Large intestine (tissue), 3 donors: ENCODE measurements at regions not wholly inside any gene's neighbourhood (a gene's known extent, or its start where the extent isn't known, plus 50 kb on each side); places are given as distances from the start of the nearest gene placed in this dataset.

ENCODE experiments used
- DNase-seq, 2 donors: peaks; one replicate each; pipeline versions ENCODE4 v3.0.0 to v3.0.0-alpha.2; 2013
- H3K27ac ChIP-seq: one replicate; pipeline ENCODE4 v1.5.1; 2013; ENCODE audit warnings: low read length
- H3K27me3 ChIP-seq: 2 replicates; pipeline ENCODE4 v1.6.1; 2013; ENCODE audit warnings: low read length; ENCODE audit not compliant: control insufficient read depth, insufficient read depth
- H3K36me3 ChIP-seq: 2 replicates; pipeline ENCODE4 v1.6.1; 2013; ENCODE audit warnings: low read length; ENCODE audit not compliant: control insufficient read depth, insufficient read depth
- H3K4me1 ChIP-seq: one replicate; pipeline ENCODE4 v1.6.1; 2013; ENCODE audit warnings: low read length; ENCODE audit not compliant: control insufficient read depth, insufficient read depth
- H3K4me3 ChIP-seq: one replicate; pipeline ENCODE4 v1.5.1; 2013; ENCODE audit warnings: low read length
- H3K9me3 ChIP-seq: one replicate; pipeline ENCODE4 v1.6.1; 2013; ENCODE audit warnings: mild to moderate bottlenecking, low read depth, low read length, moderate library complexity; ENCODE audit not compliant: control insufficient read depth
- WGBS: methylation state at CpG from one replicate; pipeline ENCODE4 v1.1.5; 2013; ENCODE audit warnings: low lambda C conversion rate; ENCODE audit not compliant: insufficient coverage; 5-methylcytosine and 5-hydroxymethylcytosine counted together

- DNase-seq: no peak
- no peaks in the 10 kb centered on the region for H3K9me3 ChIP-seq
- H3K4me3 ChIP-seq: no peak overlapping the region
- H3K36me3 ChIP-seq: no peaks in the 10 kb centered on the region
- H3K4me1 ChIP-seq: no peaks in the 10 kb centered on the region
- whole genome bisulfite sequencing: no CpG with 5 or more reads among the region's 3 CpGs
- no peak overlapping the region for H3K27ac ChIP-seq
- H3K27me3 ChIP-seq: peaks cover 2% of the 10 kb centered on the region
Measured at GRCh38 chr10:30793093-30793492, 163.5 kb upstream of the LYZL2 start.

- no peaks in the 10 kb centered on the region for H3K36me3 ChIP-seq
- WGBS: 82% methylated on average over 2 of the region's 2 CpGs
- H3K4me1 ChIP-seq: no peaks in the 10 kb centered on the region
- no peak overlapping the region for H3K27ac ChIP-seq
- DNase-seq: no peak
- H3K27me3 ChIP-seq: peaks cover 2% of the 10 kb centered on the region
- no peaks in the 10 kb centered on the region for H3K9me3 ChIP-seq
- no peak overlapping the region for H3K4me3 ChIP-seq
Measured at GRCh38 chr10:30792025-30792424, 162.5 kb upstream of the LYZL2 start.

GRCh38 chr10:30791197-30791611, 161.7 kb upstream of the LYZL2 start:
- no peak overlapping the region for H3K27ac ChIP-seq
- WGBS: 33% methylated on average over 1 of the region's 5 CpGs
- H3K36me3 ChIP-seq: no peaks in the 10 kb centered on the region
- H3K4me3 ChIP-seq: no peak overlapping the region
- H3K9me3 ChIP-seq: no peaks in the 10 kb centered on the region
- DNase-seq: no peak
- no peaks in the 10 kb centered on the region for H3K4me1 ChIP-seq
- peaks cover 3% of the 10 kb centered on the region for H3K27me3 ChIP-seq

GRCh38 chr10:30789806-30790205, 160.3 kb upstream of the LYZL2 start:
- Histone ChIP-seq H3K4me1 (no peaks in the 10 kb centered on the region), H3K27me3 (peaks cover 5% of the 10 kb centered on the region), H3K36me3 (no peaks in the 10 kb centered on the region), H3K9me3 (no peaks in the 10 kb centered on the region), H3K27ac (no peak overlapping the region), H3K4me3 (no peak overlapping the region)
- DNase-seq: no peak
- WGBS: no CpG with 5 or more reads among the region's 10 CpGs

GRCh38 chr10:30788307-30788706, 158.8 kb upstream of the LYZL2 start:
- Histone ChIP-seq H3K36me3 (no peaks in the 10 kb centered on the region), H3K9me3 (no peaks in the 10 kb centered on the region), H3K4me3 (no peak overlapping the region), H3K4me1 (peaks cover 3% of the 10 kb centered on the region), H3K27me3 (peaks cover 7% of the 10 kb centered on the region), H3K27ac (no peak overlapping the region)
- WGBS: 60% methylated on average over 2 of the region's 3 CpGs
- DNase-seq: no peak

GRCh38 chr10:30786906-30787305, 157.4 kb upstream of the LYZL2 start:
- no CpG with 5 or more reads among the region's 2 CpGs for WGBS
- H3K27me3 ChIP-seq: peaks cover 7% of the 10 kb centered on the region
- H3K27ac ChIP-seq: no peak overlapping the region

GRCh38 chr10:30786131-30786530, 156.6 kb upstream of the LYZL2 start:
- no peak for DNase-seq
- Histone ChIP-seq H3K27ac (no peak overlapping the region), H3K4me3 (no peak overlapping the region), H3K36me3 (no peaks in the 10 kb centered on the region), H3K27me3 (peaks cover 7% of the 10 kb centered on the region), H3K9me3 (no peaks in the 10 kb centered on the region), H3K4me1 (peaks cover 3% of the 10 kb centered on the region)

More at GRCh38 chr10:30786906-30787305, 157.4 kb upstream of the LYZL2 start:
- no peak for DNase-seq
- Histone ChIP-seq H3K36me3 (no peaks in the 10 kb centered on the region), H3K4me1 (peaks cover 3% of the 10 kb centered on the region), H3K9me3 (no peaks in the 10 kb centered on the region), H3K4me3 (no peak overlapping the region)

GRCh38 chr10:30784897-30785605, 155.5 kb upstream of the LYZL2 start:
- Histone ChIP-seq H3K4me1 (peaks cover 3% of the 10 kb centered on the region), H3K36me3 (no peaks in the 10 kb centered on the region), H3K4me3 (peak overlapping the region; percentile 58), H3K27ac (peak overlapping the region; percentile 58), H3K27me3 (peaks cover 7% of the 10 kb centered on the region), H3K9me3 (no peaks in the 10 kb centered on the region)
- no CpG with 5 or more reads among the region's 63 CpGs for WGBS
- DNase-seq: peak; percentile 70 to 83

- peaks cover 3% of the 10 kb centered on the region for H3K4me1 ChIP-seq
- WGBS: 0% methylated on average over 2 of the region's 5 CpGs
Measured at GRCh38 chr10:30784524-30784896, 155.0 kb upstream of the LYZL2 start.

GRCh38 chr10:30783939-30784501, 154.5 kb upstream of the LYZL2 start:
- H3K36me3 ChIP-seq: no peaks in the 10 kb centered on the region
- H3K4me1 ChIP-seq: peaks cover 3% of the 10 kb centered on the region
- H3K4me3 ChIP-seq: peak overlapping the region; percentile 17
- peak; percentile 70 to 73 for DNase-seq
- H3K27me3 ChIP-seq: peaks cover 5% of the 10 kb centered on the region
- H3K9me3 ChIP-seq: no peaks in the 10 kb centered on the region
- peak overlapping the region; percentile 47 for H3K27ac ChIP-seq
- no CpG with 5 or more reads among the region's 18 CpGs for WGBS

More at GRCh38 chr10:30784524-30784896, 155.0 kb upstream of the LYZL2 start:
- DNase-seq: no peak
- Histone ChIP-seq H3K36me3 (no peaks in the 10 kb centered on the region), H3K27ac (no peak overlapping the region), H3K9me3 (no peaks in the 10 kb centered on the region), H3K4me3 (peak overlapping the region; percentile 58), H3K27me3 (peaks cover 5% of the 10 kb centered on the region)
